Lower leg skin (tissue), 3 donors: ENCODE measurements at regions not wholly inside any gene's neighbourhood (a gene's known extent, or its start where the extent isn't known, plus 50 kb on each side); places are given as distances from the start of the nearest gene placed in this dataset.
"Not testable (repeated sequence)": the region's sequence is repeated elsewhere in the genome, so short reads cannot be mapped to it uniquely, and the experiment has no call there.

ENCODE experiments used
- CTCF ChIP-seq, 3 donors: fragments of 450-650 bp; IDR thresholded peaks; one replicate each; pipeline ENCODE4 v1.5.1; 2016; ENCODE audit warnings: antibody characterized with exemption in 3 of 3, mild to moderate bottlenecking in 3 of 3, moderate library complexity in 2 of 3
- POLR2A ChIP-seq, 2 donors: fragments of 450-650 bp; IDR thresholded peaks; one replicate each; pipeline ENCODE4 v1.6.1; 2016 to 2017; ENCODE audit warnings: antibody characterized with exemption in 2 of 2, mild to moderate bottlenecking in 1 of 2, moderate library complexity in 1 of 2

- not testable (repeated sequence) for TF ChIP-seq CTCF, POLR2A (IDR thresholded peaks at IDR 0.05)
These were observed 158.2 kb downstream of the GXYLT1 start for GRCh38 chr12:41986513-41986912.
